Medulla oblongata (tissue), 1 donor: ENCODE measurements at regions not wholly inside any gene's neighbourhood (a gene's known extent, or its start where the extent isn't known, plus 50 kb on each side); places are given as distances from the start of the nearest gene placed in this dataset.

Experiments used
- DNase-seq: peaks from one replicate; pipeline ENCODE4 v3.0.0-alpha.2; 2015; ENCODE audit errors: extremely low spot score

DNA sequence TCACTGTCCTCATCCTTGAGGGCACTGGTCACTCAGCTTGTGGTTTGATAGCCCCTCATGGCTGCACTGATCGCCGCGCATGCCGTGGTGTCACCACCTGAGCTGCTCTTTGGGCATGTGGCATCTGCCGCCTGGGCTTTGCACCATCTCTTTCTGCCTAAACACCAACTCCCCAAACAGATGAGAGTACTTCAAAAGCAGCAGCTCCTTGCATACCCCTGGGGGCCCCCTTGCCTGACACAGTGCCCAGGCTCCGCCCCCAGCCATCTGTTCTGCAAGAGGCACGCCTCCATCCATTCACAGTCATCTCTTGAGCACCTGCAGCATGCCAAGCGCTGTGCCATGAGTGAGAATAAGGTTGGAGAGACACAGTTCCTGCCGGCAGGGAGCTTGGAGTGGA is 104.5 kb upstream of the B3GAT1 start:
- no peak for DNase-seq

GRCh38 chr11:134515081-134515960 is 103.3 kb upstream of the B3GAT1 start:
- no peak for DNase-seq

- DNase-seq, result no peak
Observed at GRCh38 chr11:134514354-134514951, 102.4 kb upstream of the B3GAT1 start.

DNA sequence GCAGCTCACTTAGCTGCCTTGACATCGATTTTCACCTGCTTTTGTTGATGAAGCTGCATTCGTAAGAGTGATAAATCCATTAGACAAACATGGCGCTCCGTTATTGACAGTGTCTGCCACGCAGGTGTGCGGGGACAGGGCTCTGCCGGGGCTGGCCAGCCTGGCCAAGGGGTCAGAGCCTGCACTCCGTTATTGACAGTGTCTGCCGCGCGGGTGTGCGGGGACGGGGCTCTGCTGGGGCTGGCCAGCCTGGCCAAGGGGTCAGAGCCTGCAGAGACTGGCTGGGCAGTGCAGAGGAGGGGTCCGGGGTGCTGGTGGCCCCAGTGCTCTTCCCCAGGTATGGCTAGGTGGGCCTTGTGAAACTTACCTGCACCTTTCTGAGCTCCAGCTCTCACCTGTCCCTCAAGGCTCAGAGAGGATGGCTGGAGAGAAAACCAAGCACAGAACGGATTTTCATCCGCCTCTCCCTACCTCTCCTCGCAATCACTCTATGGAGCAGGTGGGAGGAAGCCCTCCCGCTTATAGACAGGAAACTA is 101.6 kb upstream of the B3GAT1 start:
- DNase-seq, result no peak

DNA sequence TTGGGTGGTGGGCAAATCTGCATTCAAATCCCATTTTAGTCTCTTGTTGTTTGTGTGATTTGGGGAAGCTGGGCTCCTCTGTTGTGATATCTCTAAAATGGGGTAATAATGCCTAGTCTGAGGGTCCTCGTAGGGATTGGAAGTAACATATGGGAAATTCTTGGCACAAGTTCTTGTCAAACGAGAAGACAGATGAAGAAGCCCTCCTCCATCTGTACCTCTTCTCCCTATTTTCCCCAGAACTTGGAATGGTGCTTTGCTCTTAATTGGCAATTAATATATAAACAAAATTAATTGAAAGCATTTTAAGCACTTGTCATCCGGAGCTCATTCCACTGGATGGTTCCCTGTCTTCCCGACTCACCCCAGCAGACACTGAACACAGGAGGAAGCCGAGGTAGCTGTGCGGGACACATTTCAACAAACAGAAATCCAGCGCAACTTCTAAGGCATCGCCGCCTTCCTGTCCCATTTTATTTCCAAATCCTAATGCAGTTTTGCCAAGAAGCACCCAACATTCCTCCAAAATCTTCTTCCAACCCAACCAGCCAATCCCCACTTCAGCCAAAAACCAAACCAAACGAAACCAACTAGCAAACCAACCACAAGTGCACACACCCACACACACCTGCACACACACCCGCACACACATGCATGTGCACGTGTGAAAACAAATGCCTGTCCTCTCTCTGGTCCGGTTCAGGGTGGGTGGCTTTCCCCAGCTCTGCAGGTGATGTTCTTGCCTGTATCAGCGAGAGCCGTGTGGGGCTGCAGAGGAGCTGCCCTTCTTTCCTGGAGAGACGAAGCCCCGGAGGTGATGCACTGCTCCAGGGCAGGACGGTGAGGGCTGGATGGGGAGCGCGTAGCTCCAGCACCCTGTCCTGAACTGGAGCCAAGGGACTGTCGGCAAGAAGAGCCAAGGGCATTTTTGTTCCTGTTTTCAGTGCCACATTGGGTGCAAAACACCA is 100.8 kb upstream of the B3GAT1 start:
- no peak for DNase-seq

- no peak for DNase-seq
Observed at GRCh38 chr11:134512061-134512460, 100.0 kb upstream of the B3GAT1 start.

- no peak for DNase-seq
Observed at GRCh38 chr11:134511255-134511654, 99.2 kb upstream of the B3GAT1 start.

GRCh38 chr11:134510233-134511040 is 98.4 kb upstream of the B3GAT1 start:
- DNase-seq, result no peak

- DNase-seq, result no peak
Observed at GRCh38 chr11:134509381-134510232, 97.6 kb upstream of the B3GAT1 start.

DNA sequence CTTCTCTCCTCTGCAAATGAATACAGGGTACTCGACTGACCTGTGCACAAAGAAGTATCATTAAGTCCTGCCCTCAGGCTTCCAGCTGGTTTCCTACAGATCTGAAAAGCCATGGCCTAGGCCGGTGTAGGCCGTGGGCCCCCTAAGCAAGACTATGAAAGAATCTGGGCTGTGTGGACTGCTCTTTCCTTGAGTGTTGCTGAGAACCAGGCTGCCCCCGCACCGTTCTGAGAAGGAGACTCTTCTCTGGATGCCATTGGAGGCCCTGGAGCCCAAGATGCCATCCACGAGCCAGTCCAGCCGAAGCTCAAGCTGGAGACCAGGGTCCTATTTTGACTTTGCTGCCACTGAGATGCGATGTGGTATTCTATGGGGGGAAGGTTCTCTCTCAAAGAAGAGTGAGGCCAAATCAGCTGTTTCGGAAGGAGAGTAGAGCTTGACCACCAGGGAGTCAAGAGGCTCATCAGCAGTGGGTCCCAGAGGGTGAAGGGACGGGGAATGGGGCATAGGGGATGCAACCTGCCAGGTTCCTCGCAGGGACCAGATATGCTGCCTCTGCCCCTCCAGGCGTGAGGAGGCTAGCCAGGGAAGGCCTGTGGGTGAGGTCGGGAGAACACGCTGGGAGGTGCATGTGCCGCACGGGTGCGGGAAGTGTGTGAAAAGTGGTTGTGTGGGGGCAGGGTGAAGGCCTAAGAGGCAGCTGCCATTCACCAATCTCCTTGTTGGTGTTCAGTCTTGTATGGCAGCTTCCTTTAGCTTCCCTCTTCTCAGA is 96.4 kb upstream of the B3GAT1 start:
- no peak for DNase-seq

DNA sequence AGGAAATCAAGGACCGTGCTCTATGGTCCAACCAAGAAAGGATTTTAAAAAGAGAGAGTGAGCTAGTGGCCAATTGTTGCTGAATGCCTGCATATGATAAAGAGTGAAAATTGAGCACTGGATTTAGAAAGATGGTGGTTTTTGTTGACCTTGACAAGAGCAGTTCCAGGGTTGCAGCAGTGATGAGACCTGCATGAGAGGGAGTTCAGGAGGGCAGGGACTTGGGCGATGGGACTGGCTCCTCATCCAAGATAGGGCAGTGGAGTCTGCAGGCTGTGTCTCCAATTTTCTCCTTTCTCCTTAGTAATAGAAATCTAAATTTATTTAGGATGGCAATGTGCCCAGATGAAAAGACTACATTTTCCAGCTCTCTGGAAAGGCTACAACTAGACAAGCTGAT is 94.0 kb upstream of the B3GAT1 start:
- DNase-seq, result no peak

GRCh38 chr11:134505125-134505524 is 93.1 kb upstream of the B3GAT1 start:
- no peak for DNase-seq

- DNase-seq, result no peak
Observed at GRCh38 chr11:134504146-134504905, 92.3 kb upstream of the B3GAT1 start.

GRCh38 chr11:134503596-134503995 is 91.6 kb upstream of the B3GAT1 start:
- DNase-seq, result no peak

GRCh38 chr11:134503100-134503499 is 91.1 kb upstream of the B3GAT1 start:
- no peak for DNase-seq

DNA sequence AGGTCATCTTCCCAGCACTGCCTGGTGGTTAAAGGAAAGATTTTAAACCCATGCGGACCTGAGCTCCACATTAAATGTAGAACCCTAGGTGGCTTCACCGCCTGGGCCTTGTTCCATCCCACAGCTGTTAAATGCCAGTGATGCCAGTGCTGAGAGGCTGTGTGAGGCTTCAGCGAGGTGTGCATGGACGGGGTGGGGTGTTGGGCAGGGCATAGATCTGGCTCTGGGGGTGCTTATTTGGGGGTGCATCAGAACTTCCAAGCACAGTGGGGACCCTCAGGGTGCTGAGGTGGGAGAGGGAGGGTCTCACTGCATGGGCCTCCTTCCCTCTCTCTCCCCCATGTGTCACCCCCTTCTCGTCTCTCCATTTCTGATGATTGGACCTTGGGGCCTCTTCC is 90.1 kb upstream of the B3GAT1 start:
- DNase-seq, result no peak

GRCh38 chr11:134501406-134502152 is 89.5 kb upstream of the B3GAT1 start:
- no peak for DNase-seq

DNA sequence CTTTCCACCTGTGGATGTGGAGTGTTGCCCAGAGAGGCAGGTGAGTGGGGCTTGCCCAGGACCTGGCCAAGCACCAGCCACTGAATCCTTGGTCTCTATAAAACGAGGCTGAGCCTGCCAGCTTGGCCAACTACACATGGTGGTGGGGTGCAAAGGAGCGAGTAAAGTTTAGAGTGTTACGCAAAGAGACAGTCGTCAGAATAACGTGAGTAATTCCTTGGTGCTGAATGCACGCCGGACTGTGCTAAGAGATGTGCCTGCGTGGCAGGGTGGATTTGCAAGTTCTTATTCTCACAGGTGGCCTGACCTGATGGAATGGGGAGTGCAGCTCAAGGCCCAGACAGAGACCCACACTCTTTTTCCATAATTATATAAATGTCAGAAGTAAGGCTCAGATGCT is 88.6 kb upstream of the B3GAT1 start:
- no peak for DNase-seq
